Smooth muscle cell (in vitro differentiated cells): ENCODE measurements at regions not wholly inside any gene's neighbourhood (a gene's known extent, or its start where the extent isn't known, plus 50 kb on each side); places are given as distances from the start of the nearest gene placed in this dataset.

Experiments
- DNase-seq: peaks from one replicate; lab custom pipeline; 2025; ENCODE audit not compliant: unreplicated experiment; lab: John Stamatoyannopoulos, UW
- H2AFZ ChIP-seq: fragments of 200-600 bp; sonication (generic); 2 replicates; pipeline ENCODE4 v1.6.0; 2016; ENCODE audit warnings: antibody characterized with exemption, low read depth, mild to moderate bottlenecking
- H3F3A ChIP-seq: fragments of 200-600 bp; sonication (generic); 2 replicates; pipeline ENCODE4 v1.6.0; 2017; ENCODE audit warnings: antibody characterized with exemption, low read depth
- H3K27ac ChIP-seq: fragments of 200-600 bp; sonication (generic); 2 replicates; pipeline ENCODE4 v1.5.1; 2016; ENCODE audit warnings: low read depth, mild to moderate bottlenecking
- H3K27me3 ChIP-seq: fragments of 200-600 bp; sonication (generic); 2 replicates; pipeline ENCODE4 v1.6.1; 2016; ENCODE audit warnings: low read depth, mild to moderate bottlenecking
- H3K36me3 ChIP-seq: fragments of 200-600 bp; sonication (generic); 2 replicates; pipeline ENCODE4 v1.5.1; 2016; ENCODE audit warnings: low read depth
- H3K4me1 ChIP-seq: fragments of 200-600 bp; sonication (generic); 2 replicates; pipeline ENCODE4 v1.5.1; 2016; ENCODE audit warnings: low read depth
- H3K4me2 ChIP-seq: fragments of 200-600 bp; sonication (generic); 2 replicates; pipeline ENCODE4 v1.6.0; 2016; ENCODE audit warnings: mild to moderate bottlenecking
- H3K4me3 ChIP-seq: fragments of 200-600 bp; sonication (generic); 2 replicates; pipeline ENCODE4 v1.5.1; 2016; ENCODE audit warnings: mild to moderate bottlenecking
- H3K79me2 ChIP-seq: fragments of 200-600 bp; sonication (generic); 2 replicates; pipeline ENCODE4 v1.6.0; 2016; ENCODE audit warnings: low read depth, mild to moderate bottlenecking
- H3K9ac ChIP-seq: fragments of 200-600 bp; sonication (generic); 2 replicates; pipeline ENCODE4 v1.6.0; 2016; ENCODE audit warnings: low read depth
- H3K9me3 ChIP-seq: fragments of 200-600 bp; sonication (generic); replicated peaks from 2 replicates; pipeline ENCODE4 v1.5.1; 2016; ENCODE audit warnings: low read depth
- H4K20me1 ChIP-seq: fragments of 200-600 bp; sonication (generic); 2 replicates; pipeline ENCODE4 v1.6.0; 2016; ENCODE audit warnings: low read depth
- CTCF ChIP-seq: fragments of 200-600 bp; sonication (generic); IDR thresholded peaks from 2 replicates; pipeline ENCODE4 v1.5.1; 2017; ENCODE audit warnings: borderline replicate concordance, mild to moderate bottlenecking, antibody characterized with exemption; ENCODE audit not compliant: insufficient read depth, poor library complexity, severe bottlenecking
- WGBS: methylation state at CpG from one replicate; pipeline ENCODE4 v1.1.7; 2016; ENCODE audit warnings: low lambda C conversion rate; 5-methylcytosine and 5-hydroxymethylcytosine counted together

- no peak overlapping the region for H3K4me2 ChIP-seq
- no peaks in the 10 kb centered on the region for H4K20me1 ChIP-seq
- H2AFZ ChIP-seq: no peak overlapping the region
- no peak for DNase-seq
- no peaks in the 10 kb centered on the region for H3F3A ChIP-seq
- H3K9me3 ChIP-seq: no peaks in the 10 kb centered on the region
- no peaks in the 10 kb centered on the region for H3K79me2 ChIP-seq
- H3K4me1 ChIP-seq: no peaks in the 10 kb centered on the region
- H3K27ac ChIP-seq: no peak overlapping the region
- H3K36me3 ChIP-seq: no peaks in the 10 kb centered on the region
- WGBS: 88% methylated on average over 4 of the region's 4 CpGs
- no peak overlapping the region for H3K4me3 ChIP-seq
- no peaks in the 10 kb centered on the region for H3K27me3 ChIP-seq
- TF ChIP-seq CTCF: no peak
- no peak overlapping the region for H3K9ac ChIP-seq
Observed at GRCh38 chr12:22740656-22741355, 115.8 kb downstream of the ETNK1 start.

GRCh38 chr12:22743700-22744099, 118.7 kb downstream of the ETNK1 start:
- DNase-seq: no peak
- no peaks in the 10 kb centered on the region for H3K27me3 ChIP-seq
- H2AFZ ChIP-seq: no peak overlapping the region
- no peaks in the 10 kb centered on the region for H4K20me1 ChIP-seq
- H3K27ac ChIP-seq: no peak overlapping the region
- no peaks in the 10 kb centered on the region for H3K36me3 ChIP-seq
- no peak overlapping the region for H3K4me2 ChIP-seq
- H3K9ac ChIP-seq: no peak overlapping the region
- TF ChIP-seq CTCF: no peak
- no peak overlapping the region for H3K4me3 ChIP-seq
- H3K4me1 ChIP-seq: no peaks in the 10 kb centered on the region
- H3K79me2 ChIP-seq: no peaks in the 10 kb centered on the region
- no peaks in the 10 kb centered on the region for H3F3A ChIP-seq
- no peaks in the 10 kb centered on the region for H3K9me3 ChIP-seq

- no peaks in the 10 kb centered on the region for H3K36me3 ChIP-seq
- H3K4me2 ChIP-seq: no peak overlapping the region
- no peaks in the 10 kb centered on the region for H3K27me3 ChIP-seq
- no peak overlapping the region for H3K4me3 ChIP-seq
- TF ChIP-seq CTCF: no peak
- H3K9ac ChIP-seq: no peak overlapping the region
- no peaks in the 10 kb centered on the region for H3K9me3 ChIP-seq
- H3K27ac ChIP-seq: no peak overlapping the region
- no peak for DNase-seq
- no peaks in the 10 kb centered on the region for H3F3A ChIP-seq
- no peak overlapping the region for H2AFZ ChIP-seq
- H4K20me1 ChIP-seq: no peaks in the 10 kb centered on the region
- 88% methylated on average over 1 of the region's 1 CpG for WGBS
- no peaks in the 10 kb centered on the region for H3K79me2 ChIP-seq
- no peaks in the 10 kb centered on the region for H3K4me1 ChIP-seq
Observed at GRCh38 chr12:22744197-22744596, 119.2 kb downstream of the ETNK1 start.

- Histone ChIP-seq H3K79me2 (no peaks in the 10 kb centered on the region), H3K36me3 (no peaks in the 10 kb centered on the region), H3K4me3 (no peak overlapping the region), H3K27ac (no peak overlapping the region), H3K4me1 (no peaks in the 10 kb centered on the region), H3K27me3 (no peaks in the 10 kb centered on the region), H2AFZ (no peak overlapping the region), H3K4me2 (no peak overlapping the region), H3F3A (no peaks in the 10 kb centered on the region), H4K20me1 (no peaks in the 10 kb centered on the region), H3K9ac (no peak overlapping the region), H3K9me3 (no peaks in the 10 kb centered on the region)
- no peak for DNase-seq
- 87% methylated on average over 3 of the region's 3 CpGs for WGBS
- TF ChIP-seq CTCF: no peak
Observed at GRCh38 chr12:22746720-22747119, 121.7 kb downstream of the ETNK1 start.
